RWPE2 (cell line): ENCODE measurements at regions not wholly inside any gene's neighbourhood (a gene's known extent, or its start where the extent isn't known, plus 50 kb on each side); places are given as distances from the start of the nearest gene placed in this dataset.

ENCODE experiments used
- ATAC-seq: fragments of 200-7000 bp; cut with Tn5 transposase; 3 replicates; pipeline ENCODE4 v1.9.1; 2021; ENCODE audit warnings: low read depth
- DNase-seq: peaks from one replicate; pipeline ENCODE4 v3.0.0-alpha.2; 2020; ENCODE audit warnings: low spot score
- H3K27ac ChIP-seq: fragments of 450-650 bp; 2 replicates; pipeline ENCODE4 v1.5.1; 2017; ENCODE audit warnings: mild to moderate bottlenecking; ENCODE audit not compliant: poor library complexity, severe bottlenecking
- H3K27me3 ChIP-seq: fragments of 250-450 bp; sonication (Bioruptor Pico); 2 replicates; pipeline ENCODE4 v1.5.1; 2021; ENCODE audit warnings: mild to moderate bottlenecking, moderate library complexity; ENCODE audit not compliant: insufficient read depth, poor library complexity, severe bottlenecking
- H3K36me3 ChIP-seq: fragments of 250-450 bp; sonication (Bioruptor Pico); 2 replicates; pipeline ENCODE4 v1.5.1; 2020; ENCODE audit warnings: low read depth, mild to moderate bottlenecking, moderate library complexity
- H3K4me1 ChIP-seq: fragments of 250-450 bp; sonication (Bioruptor Pico); 2 replicates; pipeline ENCODE4 v1.5.1; 2021; ENCODE audit warnings: mild to moderate bottlenecking, moderate library complexity; ENCODE audit not compliant: insufficient read depth, poor library complexity, severe bottlenecking
- H3K4me3 ChIP-seq: fragments of 250-450 bp; sonication (Bioruptor Pico); 2 replicates; pipeline ENCODE4 v1.5.1; 2021; ENCODE audit warnings: mild to moderate bottlenecking, moderate library complexity; ENCODE audit not compliant: severe bottlenecking
- H3K9me3 ChIP-seq: fragments of 250-450 bp; sonication (Bioruptor Pico); 2 replicates; pipeline ENCODE4 v1.5.1; 2021; ENCODE audit warnings: mild to moderate bottlenecking, moderate library complexity; ENCODE audit not compliant: severe bottlenecking
- TF ChIP-seq, protein P1 (sequence below): fragments of 450-650 bp; IDR thresholded peaks from one replicate; pipeline ENCODE4 v1.5.1; 2017; ENCODE audit warnings: mild to moderate bottlenecking, moderate library complexity; ENCODE audit not compliant: poor library complexity, severe bottlenecking

DNA sequence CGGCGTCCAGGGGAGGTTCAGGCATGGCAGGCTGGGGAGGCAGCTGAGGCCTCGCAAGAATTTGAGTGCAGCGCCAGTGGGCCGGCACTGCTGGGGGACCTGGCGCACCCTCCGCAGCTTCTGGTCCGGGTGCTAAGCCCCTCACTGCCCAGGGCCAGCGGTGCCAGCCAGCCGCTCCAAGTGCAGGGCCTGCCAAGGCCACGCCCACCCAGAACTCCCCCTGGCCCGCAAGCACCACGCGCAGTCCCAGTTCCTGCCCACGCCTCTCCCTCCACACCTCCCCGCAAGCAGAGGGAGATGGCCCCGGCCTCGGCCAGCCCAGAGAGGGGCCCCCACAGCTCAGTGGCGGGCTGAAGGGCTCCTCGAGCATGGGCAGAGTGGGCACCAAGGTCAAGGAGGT is 2017.3 kb downstream of the LRRC4C start:
- Histone ChIP-seq H3K36me3 (no peaks in the 10 kb centered on the region), H3K9me3 (no peaks in the 10 kb centered on the region), H3K27me3 (no peaks in the 10 kb centered on the region), H3K27ac (no peak overlapping the region), H3K4me1 (no peaks in the 10 kb centered on the region), H3K4me3 (no peak overlapping the region)
- ATAC-seq (no peak), DNase-seq (no peak)
- TF ChIP-seq, protein P1, sequence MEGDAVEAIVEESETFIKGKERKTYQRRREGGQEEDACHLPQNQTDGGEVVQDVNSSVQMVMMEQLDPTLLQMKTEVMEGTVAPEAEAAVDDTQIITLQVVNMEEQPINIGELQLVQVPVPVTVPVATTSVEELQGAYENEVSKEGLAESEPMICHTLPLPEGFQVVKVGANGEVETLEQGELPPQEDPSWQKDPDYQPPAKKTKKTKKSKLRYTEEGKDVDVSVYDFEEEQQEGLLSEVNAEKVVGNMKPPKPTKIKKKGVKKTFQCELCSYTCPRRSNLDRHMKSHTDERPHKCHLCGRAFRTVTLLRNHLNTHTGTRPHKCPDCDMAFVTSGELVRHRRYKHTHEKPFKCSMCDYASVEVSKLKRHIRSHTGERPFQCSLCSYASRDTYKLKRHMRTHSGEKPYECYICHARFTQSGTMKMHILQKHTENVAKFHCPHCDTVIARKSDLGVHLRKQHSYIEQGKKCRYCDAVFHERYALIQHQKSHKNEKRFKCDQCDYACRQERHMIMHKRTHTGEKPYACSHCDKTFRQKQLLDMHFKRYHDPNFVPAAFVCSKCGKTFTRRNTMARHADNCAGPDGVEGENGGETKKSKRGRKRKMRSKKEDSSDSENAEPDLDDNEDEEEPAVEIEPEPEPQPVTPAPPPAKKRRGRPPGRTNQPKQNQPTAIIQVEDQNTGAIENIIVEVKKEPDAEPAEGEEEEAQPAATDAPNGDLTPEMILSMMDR, result no peak

DNA sequence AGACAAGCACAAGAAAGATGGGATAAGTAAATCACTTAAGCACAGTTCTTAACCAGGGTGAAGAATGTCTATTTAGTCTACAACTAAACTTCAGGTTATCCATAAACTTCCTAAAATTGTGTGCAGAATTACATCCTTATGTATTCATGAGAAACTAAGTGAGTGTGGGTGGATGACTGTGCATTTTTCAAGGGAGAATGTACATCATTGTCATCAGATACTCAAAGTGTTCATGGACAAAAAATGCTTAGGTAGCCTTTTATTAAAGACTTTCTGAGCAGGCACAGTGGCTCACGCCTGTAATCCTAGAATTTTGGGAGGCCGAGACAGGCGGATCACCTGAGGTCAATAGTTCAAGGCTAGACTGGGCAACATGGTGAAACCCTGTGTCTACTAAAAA is 2023.8 kb downstream of the LRRC4C start:
- Histone ChIP-seq H3K36me3 (no peaks in the 10 kb centered on the region), H3K27me3 (no peaks in the 10 kb centered on the region), H3K4me3 (no peak overlapping the region), H3K4me1 (no peaks in the 10 kb centered on the region), H3K27ac (no peak overlapping the region), H3K9me3 (no peaks in the 10 kb centered on the region)
- TF ChIP-seq, protein P1, result no peak
- ATAC-seq, result no peak
- DNase-seq, result no peak

DNA sequence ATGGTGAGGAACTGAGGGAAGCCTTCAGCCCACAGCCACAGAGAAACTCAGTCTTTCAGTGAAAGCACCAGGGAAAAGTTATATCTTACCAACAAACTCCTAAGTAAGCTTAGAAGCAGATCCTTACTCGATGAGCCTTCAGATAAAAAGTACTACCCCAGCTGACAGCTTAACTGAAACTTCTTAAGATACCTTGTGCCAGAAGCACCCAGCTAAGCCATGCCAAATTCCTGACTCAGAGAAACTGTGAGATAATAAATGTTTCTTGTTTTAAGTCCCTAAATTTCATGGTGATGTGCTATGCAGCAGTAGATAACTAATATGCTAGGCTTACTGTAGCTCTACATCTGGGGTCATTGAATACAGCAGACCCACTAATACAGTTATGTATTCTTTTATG is 2025.0 kb downstream of the LRRC4C start:
- Histone ChIP-seq H3K36me3 (no peaks in the 10 kb centered on the region), H3K27me3 (no peaks in the 10 kb centered on the region), H3K4me1 (no peaks in the 10 kb centered on the region), H3K9me3 (no peaks in the 10 kb centered on the region), H3K27ac (no peak overlapping the region), H3K4me3 (no peak overlapping the region)
- TF ChIP-seq, protein P1, result no peak
- no peak for ATAC-seq
- no peak for DNase-seq

DNA sequence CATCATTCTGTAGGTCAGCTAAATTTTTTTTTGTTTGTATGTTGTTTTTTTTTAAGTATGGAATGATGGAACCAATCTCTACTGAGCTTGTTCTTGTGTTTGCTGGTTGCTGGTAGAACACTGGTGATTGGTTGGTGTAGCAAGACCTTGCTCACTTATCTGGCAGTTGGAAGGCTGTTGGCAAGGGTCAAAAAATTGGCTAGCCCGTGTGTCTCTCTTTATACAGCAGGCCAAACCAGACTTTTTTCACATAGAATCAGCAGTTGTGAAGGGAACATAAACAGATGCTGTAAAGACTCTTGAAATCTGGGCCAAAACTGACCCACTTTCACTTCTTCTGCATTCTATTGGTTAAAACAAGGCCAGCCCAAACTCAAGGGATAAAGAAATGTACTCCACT is 2026.5 kb downstream of the LRRC4C start:
- H3K27me3 ChIP-seq, result peaks cover 3% of the 10 kb centered on the region
- TF ChIP-seq, protein P1, result no peak

DNA sequence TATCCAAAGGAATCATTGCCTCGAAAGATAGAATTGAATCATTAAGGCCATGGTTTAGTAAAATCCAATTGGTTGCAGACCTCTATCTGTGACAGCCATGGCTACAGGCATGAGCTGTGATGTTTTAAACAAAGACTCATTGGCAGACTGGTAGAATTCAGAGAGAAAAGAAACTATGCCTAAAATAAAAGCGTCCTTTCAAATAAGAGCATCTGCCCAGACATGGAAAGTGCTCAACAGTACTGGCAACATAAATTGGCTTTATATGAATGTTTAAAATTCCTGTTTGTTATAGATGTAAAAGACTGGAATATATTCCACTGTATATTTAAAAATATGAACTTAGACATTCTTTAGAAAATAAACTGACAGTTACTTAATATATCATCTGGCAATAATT is 2034.2 kb downstream of the LRRC4C start:
- Histone ChIP-seq H3K36me3 (no peaks in the 10 kb centered on the region), H3K4me1 (no peaks in the 10 kb centered on the region), H3K27me3 (peaks cover 7% of the 10 kb centered on the region), H3K27ac (no peak overlapping the region), H3K9me3 (no peaks in the 10 kb centered on the region), H3K4me3 (no peak overlapping the region)
- no peak for DNase-seq
- TF ChIP-seq, protein P1, result no peak
- no peak for ATAC-seq

More for the DNA sequence above, 2026.5 kb downstream of the LRRC4C start:
- Histone ChIP-seq H3K4me3 (no peak overlapping the region), H3K4me1 (no peaks in the 10 kb centered on the region), H3K36me3 (no peaks in the 10 kb centered on the region), H3K9me3 (no peaks in the 10 kb centered on the region), H3K27ac (no peak overlapping the region)
- DNase-seq (no peak), ATAC-seq (no peak)
